ENCODE measurements at regions not wholly inside any gene's neighbourhood (a gene's known extent, or its start where the extent isn't known, plus 50 kb on each side); places are given as distances from the start of the nearest gene placed in this dataset.

DNA sequence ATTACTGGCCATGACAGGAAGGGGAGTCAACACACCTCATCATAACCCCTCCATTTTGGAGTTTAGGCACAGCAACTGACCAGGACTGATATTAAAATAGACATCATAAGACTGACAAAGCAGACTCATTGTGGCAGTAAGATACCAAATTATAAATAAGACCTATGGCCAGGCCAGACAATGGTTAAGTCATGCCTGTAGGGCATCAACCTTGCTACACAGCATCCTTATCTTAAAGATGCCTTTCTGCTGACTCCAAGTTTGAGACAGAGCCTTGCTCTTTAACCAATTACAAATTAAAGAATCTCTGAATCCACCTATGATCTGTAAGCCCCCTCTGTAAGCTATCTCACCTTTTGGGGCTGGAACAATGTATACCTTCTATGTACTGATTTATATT lies 65.5 kb downstream of the VCX2 start:
- Histone ChIP-seq H3K36me3 (no peaks in the 10 kb centered on the region), H3K4me1 (no peaks in the 10 kb centered on the region), H3K27ac (no peak overlapping the region), H3K4me3 (no peak overlapping the region), H3K27me3 (ENCODE audit: low read depth) (no peaks in the 10 kb centered on the region), H3K9me3 (no peaks in the 10 kb centered on the region)
- intact Hi-C loops (cut with DNase I): no loop called here
- TF ChIP-seq, protein P1, sequence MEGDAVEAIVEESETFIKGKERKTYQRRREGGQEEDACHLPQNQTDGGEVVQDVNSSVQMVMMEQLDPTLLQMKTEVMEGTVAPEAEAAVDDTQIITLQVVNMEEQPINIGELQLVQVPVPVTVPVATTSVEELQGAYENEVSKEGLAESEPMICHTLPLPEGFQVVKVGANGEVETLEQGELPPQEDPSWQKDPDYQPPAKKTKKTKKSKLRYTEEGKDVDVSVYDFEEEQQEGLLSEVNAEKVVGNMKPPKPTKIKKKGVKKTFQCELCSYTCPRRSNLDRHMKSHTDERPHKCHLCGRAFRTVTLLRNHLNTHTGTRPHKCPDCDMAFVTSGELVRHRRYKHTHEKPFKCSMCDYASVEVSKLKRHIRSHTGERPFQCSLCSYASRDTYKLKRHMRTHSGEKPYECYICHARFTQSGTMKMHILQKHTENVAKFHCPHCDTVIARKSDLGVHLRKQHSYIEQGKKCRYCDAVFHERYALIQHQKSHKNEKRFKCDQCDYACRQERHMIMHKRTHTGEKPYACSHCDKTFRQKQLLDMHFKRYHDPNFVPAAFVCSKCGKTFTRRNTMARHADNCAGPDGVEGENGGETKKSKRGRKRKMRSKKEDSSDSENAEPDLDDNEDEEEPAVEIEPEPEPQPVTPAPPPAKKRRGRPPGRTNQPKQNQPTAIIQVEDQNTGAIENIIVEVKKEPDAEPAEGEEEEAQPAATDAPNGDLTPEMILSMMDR (IDR thresholded peaks at IDR 0.05): no peak
- no peak for ATAC-seq
- no peak for DNase-seq

DNA sequence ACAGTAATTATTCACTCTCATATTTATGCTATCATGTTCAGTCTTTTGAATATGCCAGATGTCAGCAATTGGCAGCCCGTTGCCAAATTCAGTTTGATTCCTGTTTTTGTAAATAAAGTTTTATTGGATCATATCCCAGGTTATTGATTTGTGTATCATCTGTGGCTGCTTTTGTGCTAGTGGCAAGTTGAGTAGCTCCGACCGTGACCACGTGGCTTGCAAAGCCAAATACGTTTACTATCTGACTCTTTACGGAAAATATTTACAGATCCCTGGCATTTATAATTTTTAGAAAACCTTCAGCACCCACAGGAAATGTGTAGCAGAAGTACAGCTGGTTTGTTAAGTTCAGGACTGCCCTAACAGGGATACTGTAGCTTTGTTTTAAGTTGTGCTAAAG lies 67.4 kb downstream of the VCX2 start:
- H3K36me3 ChIP-seq: no peaks in the 10 kb centered on the region
- no peak overlapping the region for H3K27ac ChIP-seq
- H3K9me3 ChIP-seq: no peaks in the 10 kb centered on the region
- DNase-seq (no peak), ATAC-seq (no peak)
- TF ChIP-seq, protein P1 (IDR thresholded peaks at IDR 0.05): no peak
- no peaks in the 10 kb centered on the region for H3K27me3 ChIP-seq (ENCODE audit: low read depth)
- no peaks in the 10 kb centered on the region for H3K4me1 ChIP-seq
- intact Hi-C loops (cut with DNase I): no loop called here
- no peak overlapping the region for H3K4me3 ChIP-seq

DNA sequence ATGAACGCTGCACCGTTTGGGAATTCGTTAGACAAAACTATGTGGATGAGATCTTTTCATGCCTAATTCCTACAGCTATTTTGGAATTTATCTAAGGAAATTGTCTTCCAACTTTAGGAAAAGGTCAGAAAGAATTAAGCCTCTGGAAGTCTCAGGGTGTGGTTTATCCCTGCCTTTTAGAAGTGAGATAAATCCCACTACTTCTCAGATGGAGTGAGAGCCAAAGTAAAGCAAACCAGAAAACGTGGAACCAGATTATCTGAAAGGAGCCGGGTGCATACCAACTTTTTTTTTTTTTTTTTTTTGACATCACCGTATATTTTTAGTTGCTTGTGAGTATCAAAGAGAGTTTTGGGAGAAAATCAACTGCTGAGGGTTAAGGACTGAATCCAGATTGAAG lies 79.6 kb downstream of the VCX2 start:
- no peaks in the 10 kb centered on the region for H3K36me3 ChIP-seq
- intact Hi-C loops (cut with DNase I): no loop called here
- ATAC-seq (no peak), DNase-seq (no peak)
- TF ChIP-seq, protein P1 (IDR thresholded peaks at IDR 0.05): no peak
- H3K27ac ChIP-seq: no peak overlapping the region
- no peaks in the 10 kb centered on the region for H3K27me3 ChIP-seq (ENCODE audit: low read depth)
- no peak overlapping the region for H3K4me3 ChIP-seq
- H3K9me3 ChIP-seq: no peaks in the 10 kb centered on the region
- no peaks in the 10 kb centered on the region for H3K4me1 ChIP-seq

DNA sequence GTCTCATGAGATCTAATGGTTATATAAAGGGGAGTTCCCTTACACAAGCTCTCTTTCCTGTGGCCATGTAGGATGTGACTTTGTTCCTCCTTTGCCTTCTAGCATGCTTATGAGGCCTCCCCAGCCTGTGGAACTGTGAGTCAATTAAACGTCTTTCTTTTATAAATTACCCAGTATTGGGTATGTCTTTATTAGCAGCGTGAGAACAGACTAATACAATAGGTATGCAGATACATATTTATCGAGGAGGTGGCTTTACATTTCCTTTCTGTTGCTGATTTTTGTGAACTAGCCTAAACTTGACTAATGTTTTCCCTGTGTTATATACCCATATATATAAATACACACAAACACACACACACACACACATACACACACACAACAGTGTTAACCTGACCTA lies 80.2 kb downstream of the VCX2 start:
- no peak for ATAC-seq
- Histone ChIP-seq H3K9me3 (no peaks in the 10 kb centered on the region), H3K4me3 (no peak overlapping the region), H3K36me3 (no peaks in the 10 kb centered on the region), H3K27ac (no peak overlapping the region), H3K27me3 (ENCODE audit: low read depth) (no peaks in the 10 kb centered on the region), H3K4me1 (no peaks in the 10 kb centered on the region)
- DNase-seq: no peak
- intact Hi-C loops (cut with DNase I): no loop called here
- TF ChIP-seq, protein P1 (IDR thresholded peaks at IDR 0.05): no peak

DNA sequence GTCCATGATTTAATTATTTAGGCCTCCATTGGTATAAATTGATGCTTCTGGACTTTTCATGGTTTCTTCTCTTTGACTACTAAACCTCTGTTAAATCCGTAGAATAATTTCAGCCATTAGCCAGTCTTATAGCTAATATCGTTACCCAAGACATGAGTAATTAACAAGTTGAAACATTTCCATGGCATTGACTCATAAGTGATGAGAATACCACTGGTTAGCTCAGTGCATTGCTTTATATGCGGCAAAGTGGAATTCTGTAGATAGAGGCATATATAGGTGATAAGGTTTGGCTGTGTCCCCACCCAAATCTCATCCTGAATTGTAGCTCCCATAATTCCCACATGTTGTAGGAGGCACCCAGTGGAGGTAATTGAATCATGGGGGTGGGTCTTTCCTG lies 80.6 kb downstream of the VCX2 start:
- Histone ChIP-seq H3K27ac (no peak overlapping the region), H3K9me3 (no peaks in the 10 kb centered on the region), H3K36me3 (no peaks in the 10 kb centered on the region), H3K4me1 (no peaks in the 10 kb centered on the region), H3K4me3 (no peak overlapping the region), H3K27me3 (ENCODE audit: low read depth) (no peaks in the 10 kb centered on the region)
- TF ChIP-seq, protein P1 (IDR thresholded peaks at IDR 0.05): no peak
- intact Hi-C loops (cut with DNase I): no loop called here
- ATAC-seq (no peak), DNase-seq (no peak)

DNA sequence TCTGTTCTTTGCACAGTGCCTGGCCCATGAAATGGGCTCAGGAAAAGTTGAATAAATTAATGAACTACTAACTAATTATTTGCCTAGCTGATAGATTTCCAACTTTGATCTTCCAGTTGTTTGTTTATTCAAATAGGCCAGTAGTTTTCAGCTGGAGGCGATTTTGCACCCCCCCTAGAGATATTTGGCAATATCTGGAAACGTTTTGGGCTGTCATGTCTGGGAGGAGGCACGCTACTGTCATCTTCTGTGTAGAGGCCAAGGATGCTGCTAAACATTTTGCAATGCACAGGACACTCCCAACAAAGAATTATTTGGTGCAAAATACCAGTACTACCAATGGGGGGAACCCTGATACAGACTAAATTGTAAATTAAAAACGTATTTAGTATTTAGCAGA lies 81.9 kb downstream of the VCX2 start:
- TF ChIP-seq, protein P1 (IDR thresholded peaks at IDR 0.05): no peak
- no peaks in the 10 kb centered on the region for H3K36me3 ChIP-seq
- DNase-seq: no peak
- H3K4me1 ChIP-seq: no peaks in the 10 kb centered on the region
- H3K27me3 ChIP-seq (ENCODE audit: low read depth): no peaks in the 10 kb centered on the region
- no peak for ATAC-seq
- intact Hi-C loops (cut with DNase I): no loop called here
- no peak overlapping the region for H3K4me3 ChIP-seq
- no peak overlapping the region for H3K27ac ChIP-seq
- H3K9me3 ChIP-seq: no peaks in the 10 kb centered on the region

Data from lower lobe of right lung (tissue), 2 donors.